Astrocyte (in vitro differentiated cells and primary cell): ENCODE measurements at regions not wholly inside any gene's neighbourhood (a gene's known extent, or its start where the extent isn't known, plus 50 kb on each side); places are given as distances from the start of the nearest gene placed in this dataset.

Source experiments
- EZH2 ChIP-seq: IDR thresholded peaks from 2 replicates; pipeline ENCODE4 v1.6.1; 2012; ENCODE audit warnings: mild to moderate bottlenecking, low read length, inconsistent platforms; ENCODE audit not compliant: insufficient read depth
- TF ChIP-seq, protein P1 (sequence below): IDR thresholded peaks from 2 replicates; pipeline ENCODE4 v1.5.1; 2011; ENCODE audit warnings: low read depth, mild to moderate bottlenecking, inconsistent platforms, low read length, moderate library complexity; ENCODE audit not compliant: insufficient read depth

DNA sequence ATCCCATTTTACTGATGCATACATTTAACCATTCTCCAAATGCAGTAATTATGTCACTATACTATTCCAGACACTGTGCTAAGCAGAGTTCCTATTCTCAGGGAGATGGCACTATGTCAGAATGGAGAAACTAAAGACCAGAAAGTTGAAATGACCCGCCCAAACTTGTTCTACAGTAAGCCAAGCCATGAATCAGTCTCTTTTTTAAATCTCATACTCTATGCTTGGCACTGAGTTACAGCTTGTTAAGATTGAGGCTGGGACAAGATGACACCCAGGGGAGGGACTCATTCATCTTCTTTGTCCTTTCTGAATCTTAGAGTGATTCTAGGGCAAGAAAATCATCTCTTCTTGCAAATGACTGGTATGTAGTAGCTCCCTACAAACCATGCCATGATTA is 247.0 kb upstream of the CCL2 start:
- TF ChIP-seq, protein P1, sequence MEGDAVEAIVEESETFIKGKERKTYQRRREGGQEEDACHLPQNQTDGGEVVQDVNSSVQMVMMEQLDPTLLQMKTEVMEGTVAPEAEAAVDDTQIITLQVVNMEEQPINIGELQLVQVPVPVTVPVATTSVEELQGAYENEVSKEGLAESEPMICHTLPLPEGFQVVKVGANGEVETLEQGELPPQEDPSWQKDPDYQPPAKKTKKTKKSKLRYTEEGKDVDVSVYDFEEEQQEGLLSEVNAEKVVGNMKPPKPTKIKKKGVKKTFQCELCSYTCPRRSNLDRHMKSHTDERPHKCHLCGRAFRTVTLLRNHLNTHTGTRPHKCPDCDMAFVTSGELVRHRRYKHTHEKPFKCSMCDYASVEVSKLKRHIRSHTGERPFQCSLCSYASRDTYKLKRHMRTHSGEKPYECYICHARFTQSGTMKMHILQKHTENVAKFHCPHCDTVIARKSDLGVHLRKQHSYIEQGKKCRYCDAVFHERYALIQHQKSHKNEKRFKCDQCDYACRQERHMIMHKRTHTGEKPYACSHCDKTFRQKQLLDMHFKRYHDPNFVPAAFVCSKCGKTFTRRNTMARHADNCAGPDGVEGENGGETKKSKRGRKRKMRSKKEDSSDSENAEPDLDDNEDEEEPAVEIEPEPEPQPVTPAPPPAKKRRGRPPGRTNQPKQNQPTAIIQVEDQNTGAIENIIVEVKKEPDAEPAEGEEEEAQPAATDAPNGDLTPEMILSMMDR, result no peak
- TF ChIP-seq EZH2, result no peak
